GM18508 (cell line): ENCODE measurements at regions not wholly inside any gene's neighbourhood (a gene's known extent, or its start where the extent isn't known, plus 50 kb on each side); places are given as distances from the start of the nearest gene placed in this dataset.

Experiments
- ATAC-seq: cut with Tn5 transposase; IDR thresholded peaks from one replicate; pipeline ENCODE4 v1.9.1; 2021; ENCODE audit warnings: moderate number of reproducible peaks; ENCODE audit not compliant: insufficient read depth, unreplicated experiment

GRCh38 chr12:76611533-76611932 is 52.0 kb upstream of the OSBPL8 start:
- no peak for ATAC-seq

GRCh38 chr12:76614364-76614763 is 54.8 kb upstream of the OSBPL8 start:
- ATAC-seq = no peak

- no peak for ATAC-seq
Measured at GRCh38 chr12:76618031-76618430, 58.5 kb upstream of the OSBPL8 start.

GRCh38 chr12:76621582-76622024 is 62.0 kb upstream of the OSBPL8 start:
- peak; percentile 79 for ATAC-seq

- no peak for ATAC-seq
Measured at GRCh38 chr12:76622351-76622750, 62.8 kb upstream of the OSBPL8 start.

- no peak for ATAC-seq
Measured at GRCh38 chr12:76622915-76623314, 63.3 kb upstream of the OSBPL8 start.

- ATAC-seq = no peak
Measured at GRCh38 chr12:76623931-76624330, 64.4 kb upstream of the OSBPL8 start.

GRCh38 chr12:76627346-76628135 is 68.0 kb upstream of the OSBPL8 start:
- no peak for ATAC-seq

- no peak for ATAC-seq
Measured at GRCh38 chr12:76628745-76629144, 69.2 kb upstream of the OSBPL8 start.

- ATAC-seq = no peak
Measured at GRCh38 chr12:76631741-76632140, 72.2 kb upstream of the OSBPL8 start.

- ATAC-seq = no peak
Measured at GRCh38 chr12:76633415-76633814, 73.8 kb upstream of the OSBPL8 start.

GRCh38 chr12:76634133-76634532 is 74.6 kb upstream of the OSBPL8 start:
- no peak for ATAC-seq

- no peak for ATAC-seq
Measured at GRCh38 chr12:76636121-76636692, 76.6 kb upstream of the OSBPL8 start.

GRCh38 chr12:76637807-76638206 is 78.2 kb upstream of the OSBPL8 start:
- ATAC-seq = no peak

GRCh38 chr12:76639646-76640045 is 80.1 kb upstream of the OSBPL8 start:
- no peak for ATAC-seq

- no peak for ATAC-seq
Measured at GRCh38 chr12:76641073-76641472, 81.5 kb upstream of the OSBPL8 start.

- ATAC-seq = no peak
Measured at GRCh38 chr12:76641961-76642360, 82.4 kb upstream of the OSBPL8 start.

- ATAC-seq = no peak
Measured at GRCh38 chr12:76643438-76643837, 83.9 kb upstream of the OSBPL8 start.

- no peak for ATAC-seq
Measured at GRCh38 chr12:76644950-76645349, 85.4 kb upstream of the OSBPL8 start.

GRCh38 chr12:76645934-76646333 is 86.4 kb upstream of the OSBPL8 start:
- ATAC-seq = no peak

GRCh38 chr12:76646366-76646765 is 86.8 kb upstream of the OSBPL8 start:
- ATAC-seq = no peak

GRCh38 chr12:76649099-76649498 is 89.5 kb upstream of the OSBPL8 start:
- ATAC-seq = no peak
